ENCODE measurements at regions not wholly inside any gene's neighbourhood (a gene's known extent, or its start where the extent isn't known, plus 50 kb on each side); places are given as distances from the start of the nearest gene placed in this dataset.
A peak's percentile ranks its signal among the peaks of the same experiment; 100 is the strongest.

- no peak overlapping the region for H2BK5ac ChIP-seq (ENCODE audit: low read depth, low read length, poor library complexity, severe bottlenecking)
- H3K79me1 ChIP-seq (replicated peaks; ENCODE audit: low read length, poor library complexity, severe bottlenecking): no peaks in the 10 kb centered on the region
- H3K23ac ChIP-seq (ENCODE audit: low read length in 2 of 2): no peak overlapping the region
- no peak overlapping the region for H3K14ac ChIP-seq (ENCODE audit: low read length in 2 of 2)
- WGBS: 93% methylated on average over 8 of the region's 10 CpGs
- H2AFZ ChIP-seq (ENCODE audit: low read depth, low read length): no peak overlapping the region
- H2BK120ac ChIP-seq (ENCODE audit: low read depth, low read length): no peak overlapping the region
- H3K4ac ChIP-seq (ENCODE audit: low read depth in 1 of 2, low read length in 2 of 2): peak overlapping the region in 1 of 2 experiments; percentile 30
- DNase-seq: no peak
- peaks cover 4 to 9% of the 10 kb centered on the region in 2 experiments for H3K27me3 ChIP-seq (ENCODE audit: control insufficient read depth in 1 of 2, insufficient read depth in 1 of 2, low read length in 2 of 2)
- no peak overlapping the region for H2BK15ac ChIP-seq (ENCODE audit: low read depth, poor library complexity, severe bottlenecking)
- H4K91ac ChIP-seq (ENCODE audit: low read length): no peak overlapping the region
- no peak overlapping the region for H3K4me2 ChIP-seq (ENCODE audit: low read length, poor library complexity, severe bottlenecking)
- no peak overlapping the region for H4K8ac ChIP-seq (ENCODE audit: low read length)
- H3K9ac ChIP-seq (ENCODE audit: low read length): no peak overlapping the region
- H3K4me1 ChIP-seq (ENCODE audit: control insufficient read depth, insufficient read depth, low read depth, low read length): no peaks in the 10 kb centered on the region
- no peak overlapping the region for H2AK5ac ChIP-seq (ENCODE audit: low read length, severe bottlenecking)
- no peak overlapping the region for H3K27ac ChIP-seq (ENCODE audit: low read length, poor library complexity, severe bottlenecking)
- peak overlapping the region in 1 of 2 experiments; percentile 11 for H2BK12ac ChIP-seq (ENCODE audit: low read length in 2 of 2)
- H3K18ac ChIP-seq (ENCODE audit: low read depth in 1 of 2, low read length in 2 of 2): no peak overlapping the region
- H3K36me3 ChIP-seq (ENCODE audit: control insufficient read depth in 1 of 2, insufficient read depth in 2 of 2, low read depth in 1 of 2, low read length in 2 of 2): no peaks in the 10 kb centered on the region
- H3K4me3 ChIP-seq (ENCODE audit: insufficient read depth in 1 of 2, low read depth in 1 of 2, low read length in 2 of 2): no peak overlapping the region
- no peaks in the 10 kb centered on the region for H3K9me3 ChIP-seq (ENCODE audit: control insufficient read depth, low read length)
These were observed 64.5 kb upstream of the SIPA1L2 start for GRCh38 chr1:232694475-232694874.

GRCh38 chr1:232695621-232696385, 65.9 kb upstream of the SIPA1L2 start:
- Histone ChIP-seq H3K27ac (ENCODE audit: low read length, poor library complexity, severe bottlenecking) (no peak overlapping the region), H3K4ac (ENCODE audit: low read depth in 1 of 2, low read length in 2 of 2) (no peak overlapping the region), H3K23ac (ENCODE audit: low read length in 2 of 2) (no peak overlapping the region), H4K91ac (ENCODE audit: low read length) (no peak overlapping the region), H3K4me1 (ENCODE audit: control insufficient read depth, insufficient read depth, low read depth, low read length) (no peaks in the 10 kb centered on the region), H3K36me3 (ENCODE audit: control insufficient read depth in 1 of 2, insufficient read depth in 2 of 2, low read depth in 1 of 2, low read length in 2 of 2) (no peaks in the 10 kb centered on the region), H3K4me2 (ENCODE audit: low read length, poor library complexity, severe bottlenecking) (no peak overlapping the region), H2AK5ac (ENCODE audit: low read length, severe bottlenecking) (no peak overlapping the region), H3K4me3 (ENCODE audit: insufficient read depth in 1 of 2, low read depth in 1 of 2, low read length in 2 of 2) (no peak overlapping the region), H2BK5ac (ENCODE audit: low read depth, low read length, poor library complexity, severe bottlenecking) (no peak overlapping the region), H4K8ac (ENCODE audit: low read length) (peak overlapping the region; percentile 56), H2BK120ac (ENCODE audit: low read depth, low read length) (no peak overlapping the region), H3K27me3 (ENCODE audit: control insufficient read depth in 1 of 2, insufficient read depth in 1 of 2, low read length in 2 of 2) (peaks cover 4 to 9% of the 10 kb centered on the region in 2 experiments), H3K9ac (ENCODE audit: low read length) (no peak overlapping the region), H3K18ac (ENCODE audit: low read depth in 1 of 2, low read length in 2 of 2) (no peak overlapping the region), H3K14ac (ENCODE audit: low read length in 2 of 2) (no peak overlapping the region), H3K79me1 (replicated peaks; ENCODE audit: low read length, poor library complexity, severe bottlenecking) (no peaks in the 10 kb centered on the region), H2AFZ (ENCODE audit: low read depth, low read length) (no peak overlapping the region), H3K9me3 (ENCODE audit: control insufficient read depth, low read length) (no peaks in the 10 kb centered on the region), H2BK12ac (ENCODE audit: low read length in 2 of 2) (peak overlapping the region in 1 of 2 experiments; percentile 31), H2BK15ac (ENCODE audit: low read depth, poor library complexity, severe bottlenecking) (no peak overlapping the region)
- DNase-seq: no peak
- 89% methylated on average over 5 of the region's 5 CpGs for WGBS

GRCh38 chr1:232696466-232696865, 66.5 kb upstream of the SIPA1L2 start:
- H3K79me1 ChIP-seq (replicated peaks; ENCODE audit: low read length, poor library complexity, severe bottlenecking): no peaks in the 10 kb centered on the region
- no peaks in the 10 kb centered on the region for H3K9me3 ChIP-seq (ENCODE audit: control insufficient read depth, low read length)
- no peak overlapping the region for H4K8ac ChIP-seq (ENCODE audit: low read length)
- no peak overlapping the region for H3K4me2 ChIP-seq (ENCODE audit: low read length, poor library complexity, severe bottlenecking)
- no peak overlapping the region for H2BK12ac ChIP-seq (ENCODE audit: low read length in 2 of 2)
- no peak overlapping the region for H3K9ac ChIP-seq (ENCODE audit: low read length)
- H2BK15ac ChIP-seq (ENCODE audit: low read depth, poor library complexity, severe bottlenecking): no peak overlapping the region
- no peak overlapping the region for H3K18ac ChIP-seq (ENCODE audit: low read depth in 1 of 2, low read length in 2 of 2)
- H3K4me3 ChIP-seq (ENCODE audit: insufficient read depth in 1 of 2, low read depth in 1 of 2, low read length in 2 of 2): no peak overlapping the region
- H4K91ac ChIP-seq (ENCODE audit: low read length): no peak overlapping the region
- H3K4me1 ChIP-seq (ENCODE audit: control insufficient read depth, insufficient read depth, low read depth, low read length): no peaks in the 10 kb centered on the region
- 93% methylated on average over 6 of the region's 6 CpGs for WGBS
- no peak overlapping the region for H3K14ac ChIP-seq (ENCODE audit: low read length in 2 of 2)
- no peak overlapping the region for H2AK5ac ChIP-seq (ENCODE audit: low read length, severe bottlenecking)
- no peak overlapping the region for H2BK120ac ChIP-seq (ENCODE audit: low read depth, low read length)
- H3K23ac ChIP-seq (ENCODE audit: low read length in 2 of 2): no peak overlapping the region
- H3K4ac ChIP-seq (ENCODE audit: low read depth in 1 of 2, low read length in 2 of 2): no peak overlapping the region
- H3K36me3 ChIP-seq (ENCODE audit: control insufficient read depth in 1 of 2, insufficient read depth in 2 of 2, low read depth in 1 of 2, low read length in 2 of 2): no peaks in the 10 kb centered on the region
- H3K27me3 ChIP-seq (ENCODE audit: control insufficient read depth in 1 of 2, insufficient read depth in 1 of 2, low read length in 2 of 2): peaks cover 4 to 9% of the 10 kb centered on the region in 2 experiments
- no peak for DNase-seq
- no peak overlapping the region for H2AFZ ChIP-seq (ENCODE audit: low read depth, low read length)
- H2BK5ac ChIP-seq (ENCODE audit: low read depth, low read length, poor library complexity, severe bottlenecking): no peak overlapping the region
- H3K27ac ChIP-seq (ENCODE audit: low read length, poor library complexity, severe bottlenecking): no peak overlapping the region

- no peak for DNase-seq
- 89% methylated on average over 3 of the region's 4 CpGs for WGBS
- Histone ChIP-seq H2BK15ac (ENCODE audit: low read depth, poor library complexity, severe bottlenecking) (peak overlapping the region; percentile 38), H3K4me1 (ENCODE audit: control insufficient read depth, insufficient read depth, low read depth, low read length) (no peaks in the 10 kb centered on the region), H3K4me3 (ENCODE audit: insufficient read depth in 1 of 2, low read depth in 1 of 2, low read length in 2 of 2) (no peak overlapping the region), H3K18ac (ENCODE audit: low read depth in 1 of 2, low read length in 2 of 2) (no peak overlapping the region), H3K4ac (ENCODE audit: low read depth in 1 of 2, low read length in 2 of 2) (no peak overlapping the region), H3K79me1 (replicated peaks; ENCODE audit: low read length, poor library complexity, severe bottlenecking) (no peaks in the 10 kb centered on the region), H2BK12ac (ENCODE audit: low read length in 2 of 2) (peak overlapping the region in 1 of 2 experiments; percentile 46), H3K9ac (ENCODE audit: low read length) (no peak overlapping the region), H3K27me3 (ENCODE audit: control insufficient read depth in 1 of 2, insufficient read depth in 1 of 2, low read length in 2 of 2) (peaks cover 4 to 9% of the 10 kb centered on the region in 2 experiments), H3K14ac (ENCODE audit: low read length in 2 of 2) (no peak overlapping the region), H4K8ac (ENCODE audit: low read length) (no peak overlapping the region), H2AFZ (ENCODE audit: low read depth, low read length) (no peak overlapping the region), H3K27ac (ENCODE audit: low read length, poor library complexity, severe bottlenecking) (no peak overlapping the region), H3K9me3 (ENCODE audit: control insufficient read depth, low read length) (no peaks in the 10 kb centered on the region), H3K36me3 (ENCODE audit: control insufficient read depth in 1 of 2, insufficient read depth in 2 of 2, low read depth in 1 of 2, low read length in 2 of 2) (no peaks in the 10 kb centered on the region), H2AK5ac (ENCODE audit: low read length, severe bottlenecking) (no peak overlapping the region), H2BK5ac (ENCODE audit: low read depth, low read length, poor library complexity, severe bottlenecking) (no peak overlapping the region), H3K23ac (ENCODE audit: low read length in 2 of 2) (no peak overlapping the region), H4K91ac (ENCODE audit: low read length) (no peak overlapping the region), H3K4me2 (ENCODE audit: low read length, poor library complexity, severe bottlenecking) (no peak overlapping the region), H2BK120ac (ENCODE audit: low read depth, low read length) (no peak overlapping the region)
These were observed 67.4 kb upstream of the SIPA1L2 start for GRCh38 chr1:232697187-232697822.
